AG04450 (cell line): ENCODE measurements at regions not wholly inside any gene's neighbourhood (a gene's known extent, or its start where the extent isn't known, plus 50 kb on each side); places are given as distances from the start of the nearest gene placed in this dataset.

ENCODE experiments used
- CTCF ChIA-PET: fragments of 300-600, 350-600 bp; formaldehyde crosslinking; extraction: SDS; loops from one replicate; lab custom pipeline; 2022; ENCODE audit warnings: antibody characterized with exemption, inconsistent platforms; lab: Charles Lee
- POLR2A ChIA-PET: fragments of 350-600 bp; formaldehyde crosslinking; extraction: SDS; loops from one replicate; lab custom pipeline; 2021; ENCODE audit warnings: antibody characterized with exemption, inconsistent platforms; lab: Yijun Ruan, JAX
- DNase-seq: peaks from one replicate; pipeline ENCODE4 v3.0.0-alpha.2; 2011; ENCODE audit warnings: low read depth, low spot score
- H3K27ac ChIP-seq: one replicate; pipeline ENCODE4 v1.5.1; 2012; ENCODE audit warnings: low read depth, low read length, control low read depth
- H3K27me3 ChIP-seq: one replicate; pipeline ENCODE4 v1.6.0; 2012; ENCODE audit warnings: low read length; ENCODE audit not compliant: control insufficient read depth, insufficient read depth
- H3K4me3 ChIP-seq: 2 replicates; pipeline ENCODE4 v1.5.1; 2011; ENCODE audit warnings: mild to moderate bottlenecking, low read depth, low read length, control low read depth
- H3K9me3 ChIP-seq: 2 replicates; pipeline ENCODE4 v1.5.1; 2012; ENCODE audit warnings: low read length; ENCODE audit not compliant: control insufficient read depth, insufficient read depth
- CTCF ChIP-seq: IDR thresholded peaks from 2 replicates; pipeline ENCODE4 v1.5.1; 2011; ENCODE audit warnings: low read depth, low read length, control low read depth, inconsistent platforms

GRCh38 chr3:165339753-165340152 is 143.6 kb upstream of the SLITRK3 start:
- no peak overlapping the region for H3K27ac ChIP-seq
- ChIA-PET POLR2A (no interaction called here), CTCF (interaction anchor here (0.6 to 1.3 kb wide), 2 partner anchors 104 to 1693 kb away, joined by 3 to 6 read pairs; no protein-coding TSS in a partner anchor)
- no peak for DNase-seq
- no peaks in the 10 kb centered on the region for H3K27me3 ChIP-seq
- peak; percentile 52 for TF ChIP-seq CTCF
- H3K9me3 ChIP-seq: no peaks in the 10 kb centered on the region
- H3K4me3 ChIP-seq: no peak overlapping the region

- no peak overlapping the region for H3K27ac ChIP-seq
- no peak for TF ChIP-seq CTCF
- no peaks in the 10 kb centered on the region for H3K9me3 ChIP-seq
- H3K27me3 ChIP-seq: no peaks in the 10 kb centered on the region
- ChIA-PET POLR2A (no interaction called here), CTCF (no interaction called here)
- H3K4me3 ChIP-seq: no peak overlapping the region
- no peak for DNase-seq
Measured at GRCh38 chr3:165336786-165337185, 140.6 kb upstream of the SLITRK3 start.
